Hematopoietic multipotent progenitor cell treated with erythropoietin and hydrocortisone succinate and interleukin-3 and kit ligand, for 17 days (in vitro differentiated cells): ENCODE measurements at regions not wholly inside any gene's neighbourhood (a gene's known extent, or its start where the extent isn't known, plus 50 kb on each side); places are given as distances from the start of the nearest gene placed in this dataset.
"Not testable (repeated sequence)": the region's sequence is repeated elsewhere in the genome, so short reads cannot be mapped to it uniquely, and the experiment has no call there.

Experiments
- DNase-seq: peaks from one replicate; pipeline ENCODE4 v3.0.0-alpha.2; 2015; ENCODE audit warnings: low spot score

DNA sequence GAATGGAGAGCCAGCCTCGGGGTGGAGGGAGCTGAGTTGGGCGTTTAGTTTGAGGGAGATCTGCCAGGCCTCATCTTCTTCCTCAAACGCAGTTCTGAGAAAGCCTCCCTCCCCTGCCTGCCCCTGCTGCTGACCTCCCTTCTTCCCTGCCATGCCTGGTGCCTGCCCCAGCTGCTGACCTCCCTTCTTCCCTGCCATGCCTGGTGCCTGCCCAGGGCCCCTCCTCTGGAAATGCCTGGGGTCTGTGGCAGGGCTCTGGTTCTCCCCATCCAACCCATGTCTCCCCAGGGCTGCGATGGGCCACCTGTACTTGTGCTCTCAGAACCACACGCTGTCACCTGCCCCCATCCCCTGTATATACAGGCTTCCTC is 114.6 kb downstream of the VEGFA start:
- no peak for DNase-seq

DNA sequence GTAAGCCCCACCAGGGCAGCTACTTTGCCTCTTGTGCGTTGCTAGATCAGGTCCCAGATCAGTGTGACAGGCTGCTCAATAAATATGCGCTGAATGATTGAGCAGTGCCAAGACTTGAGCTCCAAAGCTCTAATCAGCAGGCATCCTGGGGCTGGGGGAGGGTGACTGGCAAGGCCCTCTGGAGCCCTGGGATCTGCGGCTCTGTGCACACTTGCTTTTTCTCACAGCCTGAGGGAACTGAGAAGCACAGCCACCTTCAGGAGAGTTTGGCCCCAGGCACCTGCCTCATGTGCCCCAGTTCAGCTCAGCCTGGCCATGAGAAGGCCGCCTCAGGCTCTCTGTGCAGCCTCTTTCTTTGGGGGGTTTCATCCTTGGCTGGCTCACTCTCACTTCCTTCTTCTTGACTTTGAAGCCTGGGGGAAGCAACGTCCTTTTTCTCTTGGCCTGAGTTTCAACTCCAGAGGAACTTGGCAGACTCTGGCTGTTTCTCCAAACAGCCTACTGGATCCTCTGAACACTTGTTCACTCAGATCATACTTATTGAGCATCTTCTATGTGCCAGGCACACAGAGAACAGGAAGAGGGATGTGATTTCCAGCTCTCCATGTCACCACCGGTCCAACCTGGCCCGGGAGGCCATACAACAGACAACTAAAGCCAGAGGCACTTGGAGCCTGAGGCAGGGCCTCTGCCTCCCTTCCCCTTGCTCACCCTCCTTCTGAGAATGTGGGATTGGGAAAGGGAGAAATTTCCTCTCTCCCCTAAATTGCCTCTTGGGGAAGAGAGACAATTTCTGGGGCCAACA is 114.0 kb downstream of the VEGFA start:
- no peak for DNase-seq

- DNase-seq = not testable (repeated sequence)
Measured at GRCh38 chr6:43882690-43883448, 112.9 kb downstream of the VEGFA start.

DNA sequence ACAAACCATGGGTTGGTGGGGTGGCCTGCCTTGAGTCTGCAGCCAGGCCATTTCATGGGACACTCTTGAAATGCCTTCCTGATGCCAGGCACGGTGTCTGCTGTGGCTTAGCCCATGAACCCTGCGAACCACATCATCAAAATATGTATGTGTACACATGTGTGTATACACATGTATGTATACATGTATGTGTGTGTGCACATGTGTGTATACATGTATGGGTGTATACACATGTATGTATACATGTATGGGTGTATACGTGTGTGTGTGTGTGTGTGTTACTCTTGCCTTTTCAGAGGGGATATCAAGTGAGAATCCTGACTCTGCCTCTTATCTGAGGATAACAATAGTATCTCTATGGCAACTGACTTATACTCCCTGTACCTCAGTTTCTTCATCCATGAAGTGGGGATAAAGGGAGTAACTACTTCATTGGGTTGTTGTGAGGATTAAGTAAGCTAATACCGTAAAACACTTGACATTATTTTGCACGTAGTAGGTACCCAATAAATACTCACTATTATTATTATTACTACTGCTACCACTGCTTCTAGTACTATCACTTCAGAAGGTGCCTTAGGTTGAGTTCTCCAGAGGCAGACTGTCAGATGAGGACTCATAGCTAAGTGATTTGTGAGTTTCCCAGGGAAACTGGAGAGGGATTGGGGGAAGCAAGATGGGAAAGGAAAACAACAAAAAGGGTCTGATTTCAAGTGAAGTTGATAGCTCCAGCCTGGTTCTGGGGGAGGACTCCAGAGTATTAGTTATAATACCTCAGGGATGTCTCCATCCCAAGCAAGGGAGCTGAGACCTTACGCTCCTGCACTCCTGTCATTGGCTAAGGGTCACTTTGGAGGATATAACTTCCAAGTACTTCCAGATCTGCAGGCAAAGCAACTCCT is 110.5 kb downstream of the VEGFA start:
- no peak for DNase-seq

DNA sequence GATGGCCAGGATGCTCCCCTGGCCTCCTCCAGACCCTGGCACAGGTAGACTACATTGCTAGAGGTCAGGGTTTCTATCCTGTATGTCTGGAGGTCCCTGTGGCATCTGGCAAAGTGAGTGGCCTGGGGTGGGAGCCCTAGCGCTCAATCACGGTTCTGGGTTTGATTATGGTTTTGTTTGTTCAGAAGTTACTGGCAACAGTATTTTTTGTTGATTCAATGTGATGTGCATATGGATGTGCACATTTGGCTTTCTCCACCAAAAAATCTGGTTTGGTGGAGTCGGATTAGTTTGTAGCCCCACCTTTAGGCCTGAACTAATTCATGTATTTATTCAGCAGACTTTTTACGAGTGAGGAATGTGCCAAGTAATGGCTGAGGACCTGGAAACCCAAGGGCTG is 109.7 kb downstream of the VEGFA start:
- DNase-seq = no peak

DNA sequence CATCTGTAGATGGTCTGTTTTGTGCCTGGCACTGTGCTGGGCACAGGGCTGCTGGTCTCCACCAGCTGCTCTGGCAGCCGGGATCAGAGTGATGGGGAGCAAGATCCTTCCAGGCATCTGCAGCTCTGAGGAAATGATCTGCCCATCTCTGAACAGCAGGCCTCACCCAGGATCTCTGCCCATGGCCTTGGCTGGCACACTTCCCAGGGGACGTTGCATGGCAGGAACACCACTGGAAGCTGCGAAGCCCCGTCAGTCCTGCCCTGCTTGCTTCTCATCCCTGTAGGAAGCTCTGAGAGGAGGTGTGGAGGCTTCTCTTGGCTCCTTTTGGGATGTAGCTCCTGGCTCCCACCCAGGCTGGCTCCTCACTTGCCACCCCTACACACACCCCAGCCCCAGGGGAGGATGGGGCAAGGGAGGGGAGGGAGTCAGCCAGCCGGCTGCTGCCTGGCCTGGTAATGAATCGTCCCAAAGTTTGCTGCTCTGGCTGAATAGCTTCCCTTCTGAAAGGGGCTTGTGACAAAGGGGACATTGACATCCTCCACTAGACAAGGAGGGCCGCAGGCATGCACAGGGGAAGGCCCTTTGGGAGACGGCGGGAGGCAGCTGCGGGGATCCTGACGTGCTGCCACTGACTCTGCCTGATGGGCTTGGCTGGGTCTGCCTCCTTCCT is 108.9 kb downstream of the VEGFA start:
- DNase-seq = no peak

DNA sequence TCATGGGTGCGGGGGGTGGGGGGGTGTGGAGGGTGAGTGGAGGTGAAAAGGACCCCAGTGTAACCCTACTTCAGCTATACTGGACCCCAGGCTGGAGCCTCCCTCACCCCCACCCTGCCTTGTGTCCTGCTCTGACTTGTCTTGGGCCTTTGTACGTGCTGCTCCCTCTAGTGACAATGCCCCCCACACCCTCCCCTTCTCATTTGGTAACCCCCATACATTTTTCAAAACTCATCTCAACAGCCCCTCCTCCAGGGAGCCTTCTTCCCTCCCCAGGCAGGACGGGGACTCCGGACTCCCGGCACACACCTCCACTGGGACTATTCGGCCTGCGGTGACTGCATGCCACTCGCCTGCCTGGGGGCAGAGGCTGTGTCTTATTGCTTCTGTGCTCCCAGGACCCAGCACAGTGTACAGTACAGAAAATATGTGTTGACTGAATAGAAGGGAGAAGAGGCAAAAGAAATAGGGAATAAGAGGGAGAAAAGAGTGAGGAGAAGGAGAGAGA is 108.2 kb downstream of the VEGFA start:
- DNase-seq = no peak

DNA sequence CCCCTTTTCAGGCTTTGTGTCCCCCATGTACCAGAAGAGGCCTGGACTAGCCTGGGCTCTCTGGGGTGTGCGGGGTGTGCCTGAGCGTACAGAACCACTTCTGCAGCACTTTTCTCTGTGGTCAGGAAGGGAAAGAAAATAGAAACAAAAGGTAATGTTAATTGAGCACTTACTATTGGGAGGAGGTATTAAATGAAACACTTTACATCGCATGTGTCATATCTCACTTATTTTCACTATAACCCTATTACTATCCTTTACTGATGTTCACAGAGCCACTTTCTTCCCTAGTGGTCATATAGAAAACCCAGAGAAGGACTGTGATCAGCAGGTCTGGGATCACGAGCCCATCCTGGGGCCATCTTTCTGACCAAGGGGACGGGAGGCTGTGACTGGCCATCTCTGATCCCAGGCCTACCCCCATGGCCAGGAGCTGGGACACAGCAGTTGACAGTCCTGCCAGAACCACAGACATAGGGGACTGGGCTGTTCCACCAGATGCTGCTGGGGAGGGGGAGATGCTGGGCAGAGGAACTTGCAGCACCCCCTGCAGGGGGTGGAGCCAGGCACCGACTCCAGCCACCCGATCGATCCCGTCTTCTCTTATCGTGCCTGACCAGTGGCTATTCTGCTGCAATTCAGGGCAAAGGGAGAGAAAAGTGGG is 107.6 kb downstream of the VEGFA start:
- DNase-seq = no peak

DNA sequence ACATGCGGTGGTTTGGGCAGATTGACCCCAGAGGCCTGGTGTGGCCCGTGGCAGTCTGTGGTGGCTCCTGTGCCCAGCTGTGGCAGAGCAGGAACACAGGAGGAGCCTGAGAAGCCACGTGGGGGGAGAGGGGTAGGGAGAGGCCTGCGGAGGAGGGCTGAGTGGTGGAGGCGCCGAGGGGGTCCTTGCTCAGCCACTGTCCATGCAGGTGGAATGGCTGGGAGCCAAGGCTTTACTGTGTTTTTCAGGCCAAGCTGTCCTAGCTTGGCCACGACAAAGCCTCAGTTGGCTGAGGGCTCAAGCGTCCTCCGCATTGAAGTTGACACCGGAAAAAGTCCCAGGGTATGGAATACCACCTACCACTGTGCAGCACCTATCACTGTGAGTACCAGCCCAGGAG is 107.0 kb downstream of the VEGFA start:
- no peak for DNase-seq

DNA sequence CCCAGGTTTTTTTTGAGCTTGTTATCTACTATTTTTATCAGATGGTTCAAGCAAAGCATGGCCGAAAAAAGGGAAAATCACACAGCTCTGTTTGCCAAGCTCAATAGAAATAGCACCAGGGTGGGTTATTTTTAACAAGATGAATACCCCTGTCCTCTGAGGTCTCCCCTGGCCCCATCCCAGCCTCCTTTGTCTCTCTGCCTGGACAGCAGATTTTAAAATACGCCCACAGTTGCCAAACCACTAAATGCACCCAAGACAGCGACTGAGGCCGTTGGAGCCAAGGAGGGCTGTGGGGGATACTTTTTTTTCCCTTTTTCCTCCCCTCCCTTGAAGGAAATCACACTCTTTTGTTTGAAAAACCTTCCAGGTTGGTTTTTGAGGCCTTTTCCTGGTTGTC is 106.6 kb downstream of the VEGFA start:
- DNase-seq = no peak

GRCh38 chr6:43875849-43876572 is 106.0 kb downstream of the VEGFA start:
- no peak for DNase-seq

DNA sequence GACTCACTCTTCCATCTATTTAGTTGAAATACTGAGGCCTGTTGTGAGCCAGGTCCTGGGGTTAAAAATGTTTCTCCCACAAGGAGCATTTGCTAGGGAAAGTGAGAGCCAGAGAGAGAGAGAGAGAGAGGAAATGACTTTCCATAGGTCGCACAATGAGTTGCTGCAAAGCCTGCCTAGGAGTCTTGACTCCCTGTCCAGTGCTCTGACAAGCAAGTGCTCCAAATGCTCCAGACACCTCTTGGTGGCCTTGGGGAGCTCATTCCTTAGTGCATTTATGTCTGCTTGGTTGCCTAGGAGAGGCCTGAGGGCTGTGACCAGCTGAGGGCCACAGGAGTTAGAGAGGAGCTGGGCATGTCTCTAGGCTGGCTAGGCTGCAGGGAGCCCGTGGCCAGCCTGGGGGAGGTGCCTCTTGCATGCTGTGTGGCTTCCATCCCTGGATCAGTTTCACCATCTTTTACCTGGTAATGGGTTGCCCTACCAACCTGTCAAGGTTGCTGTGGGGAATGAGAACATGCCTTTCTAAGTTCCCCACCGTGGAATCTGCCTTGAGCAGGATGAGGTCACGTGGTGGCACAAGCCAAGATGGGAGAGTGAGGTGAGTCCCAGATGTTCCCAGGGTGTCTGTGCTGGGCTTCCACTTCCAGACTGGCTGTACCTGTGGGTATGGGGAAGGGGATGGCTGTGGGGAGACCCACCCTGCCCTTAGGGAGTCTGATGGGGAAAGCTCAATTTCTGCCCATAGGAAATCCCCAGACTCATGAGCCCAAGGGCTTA is 105.0 kb downstream of the VEGFA start:
- DNase-seq = no peak

DNA sequence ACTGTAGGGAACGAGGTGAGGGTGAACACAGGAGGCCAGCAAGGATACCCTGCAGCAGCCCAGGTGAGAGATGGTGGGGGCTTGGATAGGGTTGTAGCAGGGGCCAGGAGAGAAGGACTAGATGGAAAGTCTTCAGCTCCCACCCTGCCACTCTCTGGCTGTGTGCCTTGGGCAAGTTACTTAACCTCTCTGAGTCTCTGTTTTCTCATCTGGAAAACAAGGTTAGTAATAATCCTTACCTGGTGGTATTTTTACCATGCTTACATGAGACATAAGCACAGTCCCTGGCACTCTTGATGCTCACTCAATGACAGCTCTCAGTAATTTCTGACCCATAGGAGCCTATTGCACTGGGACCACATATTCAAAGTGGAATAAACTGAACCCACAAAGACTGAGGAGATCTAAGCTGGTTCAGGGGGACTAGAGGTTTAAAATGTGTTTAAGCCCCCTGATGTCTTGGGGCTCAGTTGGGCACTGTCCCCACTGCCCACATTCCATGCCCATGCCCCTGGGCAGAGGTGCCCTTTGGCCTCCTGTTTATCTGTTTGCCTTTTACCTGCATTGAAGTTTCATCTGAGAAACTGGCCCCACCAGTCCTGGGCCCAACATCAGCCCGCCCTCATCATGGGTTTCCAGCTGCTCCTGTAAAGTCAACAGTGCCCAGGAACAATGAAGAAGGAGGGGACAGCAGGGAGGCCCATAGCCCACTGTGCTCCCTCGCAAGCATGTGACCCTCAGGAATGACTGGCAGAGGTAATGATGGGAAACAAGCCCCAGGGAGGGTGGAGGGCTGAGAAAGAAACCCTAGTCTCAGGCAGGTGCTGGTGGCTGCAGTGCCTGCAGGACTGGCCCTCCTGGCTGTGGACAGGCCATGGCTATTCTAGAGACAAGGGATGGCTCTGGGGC is 104.0 kb downstream of the VEGFA start:
- DNase-seq = no peak

DNA sequence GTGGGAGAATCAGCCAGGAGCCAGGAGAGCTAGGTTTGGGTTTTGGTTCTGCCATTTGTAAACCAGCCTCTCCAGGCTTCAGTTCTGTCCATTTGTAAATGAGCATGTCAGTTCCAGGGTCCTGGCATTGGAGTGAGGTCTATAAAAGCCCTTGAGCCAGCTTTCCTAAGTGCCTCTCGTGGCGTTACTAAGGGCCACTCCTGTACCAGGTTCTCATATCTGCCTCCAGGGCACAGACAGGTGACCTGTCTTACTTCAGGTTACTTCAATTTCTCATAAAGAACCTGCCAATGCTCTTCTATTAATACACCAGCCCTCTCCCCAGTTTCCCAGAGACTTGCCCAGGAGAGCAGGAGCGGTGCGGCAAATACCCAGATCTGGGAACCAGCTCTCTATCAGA is 101.9 kb downstream of the VEGFA start:
- DNase-seq = no peak

- no peak for DNase-seq
Measured at GRCh38 chr6:43871284-43871683, 101.3 kb downstream of the VEGFA start.

GRCh38 chr6:43870660-43871061 is 100.7 kb downstream of the VEGFA start:
- no peak for DNase-seq

DNA sequence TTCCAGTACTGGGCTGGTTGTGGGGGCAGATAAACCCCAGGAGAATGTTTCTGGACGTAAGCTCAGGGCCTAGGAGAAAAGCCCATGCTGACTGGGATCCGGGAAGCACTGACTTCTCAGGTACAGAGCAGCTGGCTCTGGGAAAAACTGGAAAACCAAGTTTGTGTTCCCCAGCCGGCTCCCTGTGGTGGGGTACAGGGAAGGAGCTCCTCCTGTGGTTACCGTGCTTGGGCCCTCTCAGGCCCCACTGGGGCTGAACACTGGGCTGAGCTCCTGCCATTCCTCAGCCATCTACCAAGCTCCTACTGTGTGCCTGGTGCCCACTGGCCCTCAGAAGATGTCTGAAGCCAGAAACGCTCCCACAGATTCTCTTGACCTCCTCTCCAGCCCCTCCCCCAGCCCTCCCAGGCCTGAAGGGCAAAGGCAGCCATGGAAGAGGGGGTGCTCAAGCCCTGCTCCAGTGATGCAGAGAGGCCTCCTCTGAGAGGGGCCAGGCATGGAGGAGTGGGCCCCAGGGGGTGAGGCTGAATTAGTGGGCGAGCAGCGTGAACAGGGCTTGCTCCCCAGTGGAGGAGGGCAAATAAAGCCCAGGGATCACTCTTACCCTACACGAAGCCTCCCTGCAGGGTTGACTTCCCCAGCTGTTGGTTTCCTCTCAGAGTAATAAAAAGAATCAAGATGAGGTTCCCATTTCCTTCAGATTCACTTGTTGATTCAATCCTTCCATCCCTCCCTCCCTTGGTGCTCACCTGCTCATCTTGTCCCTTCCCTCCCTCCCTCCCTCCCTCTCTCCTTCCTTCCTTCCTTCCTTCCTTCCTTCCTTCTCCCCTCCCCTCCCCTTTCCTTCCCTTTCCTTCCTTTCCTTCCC is 100.0 kb downstream of the VEGFA start:
- DNase-seq = no peak
